B cell (primary cell): ENCODE measurements at regions not wholly inside any gene's neighbourhood (a gene's known extent, or its start where the extent isn't known, plus 50 kb on each side); places are given as distances from the start of the nearest gene placed in this dataset.

Source experiments
- ATAC-seq: fragments of 200-7000 bp; cut with Tn5 transposase; one replicate; pipeline ENCODE4 v1.10.0; 2021; ENCODE audit warnings: low read depth, mild to moderate bottlenecking, moderate number of reproducible peaks, moderate library complexity
- CTCF ChIA-PET: fragments of 350-600 bp; sonication (Branson Sonifier 250); formaldehyde crosslinking; loops from one replicate; lab custom pipeline; 2021; ENCODE audit warnings: antibody characterized with exemption, inconsistent platforms; lab: Charles Lee
- POLR2A ChIA-PET: fragments of 350-600 bp; sonication (Branson Sonifier 250); formaldehyde crosslinking; loops from one replicate; lab custom pipeline; 2021; ENCODE audit warnings: antibody characterized with exemption; lab: Charles Lee
- DNase-seq: peaks from one replicate; pipeline ENCODE4 v3.0.0; 2013
- H2AFZ ChIP-seq: 2 replicates; pipeline ENCODE4 v1.6.1; 2012; ENCODE audit warnings: mild to moderate bottlenecking, low read depth, low read length; ENCODE audit not compliant: insufficient read depth, poor library complexity, severe bottlenecking
- H3K27ac ChIP-seq, 2 donors: 1 replicate in 1 of 2; 2 replicates in 1 of 2; pipeline ENCODE4 v1.5.1; 2012 to 2013; ENCODE audit warnings: low read length in 2 of 2, mild to moderate bottlenecking in 2 of 2, moderate library complexity in 1 of 2
- H3K27me3 ChIP-seq, 4 experiments: fragments of 200-600 bp in 1 of 4; sonication (generic) in 1 of 4; replicated peaks in 1 of 4; 1 replicate in 2 of 4; 2 replicates in 2 of 4; pipeline versions ENCODE4 v1.6.1 to v1.7.0; 2013 to 2016; ENCODE audit warnings: low read length in 3 of 4, mild to moderate bottlenecking in 2 of 4, mixed read lengths in 1 of 4, moderate library complexity in 1 of 4; ENCODE audit not compliant: insufficient read depth in 4 of 4, control insufficient read depth in 3 of 4; ENCODE audit errors: control extremely low read depth in 1 of 4
- H3K36me3 ChIP-seq, 2 experiments: replicated peaks in 1 of 2; 1 replicate in 1 of 2; 2 replicates in 1 of 2; pipeline versions ENCODE4 v1.6.1 to v1.7.1; 2013; ENCODE audit warnings: low read length in 1 of 2; ENCODE audit not compliant: insufficient read depth in 2 of 2, control insufficient read depth in 1 of 2; ENCODE audit errors: control extremely low read depth in 1 of 2, extremely low read depth in 1 of 2
- H3K4me1 ChIP-seq, 2 donors: fragments of 200-600 bp in 1 of 2; sonication (generic) in 1 of 2; 1 replicate in 1 of 2; 2 replicates in 1 of 2; pipeline versions ENCODE4 v1.5.1 to v1.6.1; 2013 to 2017; ENCODE audit warnings: low read length in 2 of 2; ENCODE audit not compliant: control insufficient read depth in 2 of 2, insufficient read depth in 2 of 2
- H3K4me2 ChIP-seq: replicated peaks from 2 replicates; pipeline ENCODE3; 2012; ENCODE audit warnings: mild to moderate bottlenecking, low read depth, low read length; ENCODE audit not compliant: poor library complexity, severe bottlenecking
- H3K4me3 ChIP-seq, 5 experiments: fragments of 200-600 bp in 1 of 5; sonication (generic) in 1 of 5; 1 replicate in 3 of 5; 2 replicates in 2 of 5; pipeline versions ENCODE4 v1.5.1 to v1.7.0; 2011 to 2016; ENCODE audit warnings: low read length in 4 of 5, mild to moderate bottlenecking in 4 of 5, low read depth in 2 of 5, control low read depth in 1 of 5, moderate library complexity in 1 of 5; ENCODE audit not compliant: insufficient read depth in 1 of 5; ENCODE audit errors: control extremely low read depth in 1 of 5, extremely low read depth in 1 of 5
- H3K79me2 ChIP-seq: fragments of 200-600 bp; sonication (generic); one replicate; pipeline ENCODE4 v1.6.0; 2016; ENCODE audit warnings: low read length; ENCODE audit not compliant: control insufficient read depth, insufficient read depth
- H3K9ac ChIP-seq: fragments of 200-600 bp; sonication (generic); 2 replicates; pipeline ENCODE4 v1.6.1; 2017; ENCODE audit warnings: mild to moderate bottlenecking, low read length, moderate library complexity
- H3K9me3 ChIP-seq, 3 donors: one replicate each; pipeline versions ENCODE4 v1.6.1 to v1.7.1; 2013; ENCODE audit warnings: low read length in 2 of 3; ENCODE audit not compliant: control insufficient read depth in 2 of 3, insufficient read depth in 1 of 3; ENCODE audit errors: control extremely low read depth in 1 of 3
- H4K20me1 ChIP-seq: 2 replicates; pipeline ENCODE4 v1.6.0; 2012; ENCODE audit warnings: mild to moderate bottlenecking, low read length; ENCODE audit not compliant: insufficient read depth, control insufficient read depth, poor library complexity, severe bottlenecking
- H3K27ac Mint-ChIP-seq: one replicate; pipeline ENCODE4 v1.8.0; 2021; ENCODE audit warnings: mixed read lengths
- H3K27me3 Mint-ChIP-seq: one replicate; pipeline ENCODE4 v1.8.0; 2021; ENCODE audit warnings: mixed read lengths
- H3K4me1 Mint-ChIP-seq: one replicate; pipeline ENCODE4 v1.8.0; 2021; ENCODE audit warnings: mixed read lengths
- H3K4me3 Mint-ChIP-seq: one replicate; pipeline ENCODE4 v1.8.0; 2021; ENCODE audit warnings: mixed read lengths
- H3K9me3 Mint-ChIP-seq: one replicate; pipeline ENCODE4 v1.8.0; 2022; ENCODE audit warnings: mixed read lengths; ENCODE audit not compliant: insufficient read depth
- EZH2 ChIP-seq: IDR thresholded peaks from 2 replicates; pipeline ENCODE4 v1.6.1; 2012; ENCODE audit warnings: borderline replicate concordance, low read depth, mild to moderate bottlenecking, moderate library complexity, low read length; ENCODE audit not compliant: insufficient read depth, poor library complexity, severe bottlenecking
- WGBS: methylation state at CpG from one replicate; pipeline ENCODE4 v1.1.5; 2013; ENCODE audit warnings: missing lambda C conversion rate; ENCODE audit not compliant: insufficient coverage; 5-methylcytosine and 5-hydroxymethylcytosine counted together
- intact Hi-C: fragments of 100-400 bp; cut with micrococcal nuclease; formaldehyde crosslinking; loops from one replicate; pipeline ENCODE4 v1.10.0; 2022
- TF ChIP-seq, protein P1 (sequence below): fragments of 200-600 bp; IDR thresholded peaks from one replicate; pipeline ENCODE4 v1.8.0; 2022; ENCODE audit warnings: antibody characterized with exemption, mild to moderate bottlenecking

DNA sequence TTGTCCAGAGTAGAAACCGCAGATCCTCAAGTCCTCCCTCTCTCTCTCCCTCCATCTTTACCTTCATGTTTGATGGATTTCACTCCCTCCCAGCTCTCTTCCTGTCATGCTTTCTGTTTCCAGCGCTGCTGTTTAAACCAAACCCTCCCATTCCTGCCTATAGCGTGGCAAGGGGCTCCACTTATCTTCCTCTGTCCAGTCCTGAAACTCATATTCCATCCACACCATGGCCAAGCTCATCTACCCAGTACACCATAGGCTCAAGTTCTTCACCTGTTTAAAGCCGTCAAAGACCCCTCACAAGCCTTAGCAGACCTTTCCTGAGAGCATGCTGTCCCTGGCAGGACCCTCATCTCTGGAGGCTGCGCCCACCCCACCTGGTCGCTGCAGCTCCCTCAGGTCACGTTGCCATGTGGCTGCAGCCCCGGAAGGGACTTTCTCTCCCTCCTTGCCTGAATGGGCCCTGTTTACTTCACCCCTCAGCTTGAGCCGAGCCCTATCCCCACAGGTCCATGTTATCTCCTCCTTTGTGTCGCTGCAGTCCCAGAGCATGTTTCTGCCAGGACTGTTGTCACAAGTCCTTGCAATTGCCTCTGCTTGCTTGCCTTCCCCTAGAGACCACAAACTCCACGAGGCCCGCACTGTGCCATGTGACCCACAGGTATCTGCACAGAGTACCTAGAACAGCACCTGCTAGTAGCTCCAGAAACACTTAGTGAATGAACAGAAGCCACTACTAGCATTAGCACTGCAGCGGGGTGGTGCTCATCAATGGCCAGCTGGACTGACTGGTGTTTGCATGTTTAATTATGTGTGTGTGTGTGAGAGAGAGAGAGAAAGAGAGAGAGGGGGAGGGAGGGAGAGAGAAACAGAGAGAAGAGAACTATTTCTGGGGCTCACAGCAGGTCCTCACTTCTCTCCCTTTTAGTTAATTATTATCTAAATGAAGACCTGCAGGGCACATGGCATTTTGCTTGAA, 149.4 kb upstream of the SNX19 start:
- Histone ChIP-seq H3K9ac (no peak overlapping the region), H3K4me1 (no peaks in the 10 kb centered on the region), H3K36me3 (no peaks in the 10 kb centered on the region), H2AFZ (no peak overlapping the region), H3K79me2 (no peaks in the 10 kb centered on the region), H3K9me3 (peaks cover 0 to 4% (median 0%) of the 10 kb centered on the region in 3 donors), H3K4me2 (no peak overlapping the region), H4K20me1 (no peaks in the 10 kb centered on the region), H3K27me3 (peaks cover 0 to 3% (median 0%) of the 10 kb centered on the region in 4 experiments), H3K4me3 (no peak overlapping the region), H3K27ac (no peak overlapping the region)
- Mint-ChIP-seq H3K27me3 (peaks cover 14% of the 10 kb centered on the region), H3K27ac (no peak overlapping the region), H3K4me1 (no peaks in the 10 kb centered on the region), H3K4me3 (no peak overlapping the region), H3K9me3 (no peaks in the 10 kb centered on the region)
- ChIA-PET CTCF (interaction anchor here (1.6 kb wide), 1 partner anchor 1876 kb away, joined by 5 read pairs; no protein-coding TSS in a partner anchor), POLR2A (no interaction called here)
- DNase-seq = no peak
- intact Hi-C loops = no loop called here
- ATAC-seq = no peak
- WGBS = 67% methylated on average over 12 of the region's 13 CpGs
- TF ChIP-seq, protein P1, sequence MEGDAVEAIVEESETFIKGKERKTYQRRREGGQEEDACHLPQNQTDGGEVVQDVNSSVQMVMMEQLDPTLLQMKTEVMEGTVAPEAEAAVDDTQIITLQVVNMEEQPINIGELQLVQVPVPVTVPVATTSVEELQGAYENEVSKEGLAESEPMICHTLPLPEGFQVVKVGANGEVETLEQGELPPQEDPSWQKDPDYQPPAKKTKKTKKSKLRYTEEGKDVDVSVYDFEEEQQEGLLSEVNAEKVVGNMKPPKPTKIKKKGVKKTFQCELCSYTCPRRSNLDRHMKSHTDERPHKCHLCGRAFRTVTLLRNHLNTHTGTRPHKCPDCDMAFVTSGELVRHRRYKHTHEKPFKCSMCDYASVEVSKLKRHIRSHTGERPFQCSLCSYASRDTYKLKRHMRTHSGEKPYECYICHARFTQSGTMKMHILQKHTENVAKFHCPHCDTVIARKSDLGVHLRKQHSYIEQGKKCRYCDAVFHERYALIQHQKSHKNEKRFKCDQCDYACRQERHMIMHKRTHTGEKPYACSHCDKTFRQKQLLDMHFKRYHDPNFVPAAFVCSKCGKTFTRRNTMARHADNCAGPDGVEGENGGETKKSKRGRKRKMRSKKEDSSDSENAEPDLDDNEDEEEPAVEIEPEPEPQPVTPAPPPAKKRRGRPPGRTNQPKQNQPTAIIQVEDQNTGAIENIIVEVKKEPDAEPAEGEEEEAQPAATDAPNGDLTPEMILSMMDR = no peak
- TF ChIP-seq EZH2 = no peak

- H3K27ac Mint-ChIP-seq = no peak overlapping the region
- no peak for TF ChIP-seq EZH2
- TF ChIP-seq, protein P1 = no peak
- no peak overlapping the region for H3K4me3 ChIP-seq
- ChIA-PET CTCF (no interaction called here), POLR2A (no interaction called here)
- no peaks in the 10 kb centered on the region for H3K79me2 ChIP-seq
- DNase-seq = no peak
- no peak overlapping the region for H3K9ac ChIP-seq
- no peaks in the 10 kb centered on the region for H3K4me1 ChIP-seq
- 87% methylated on average over 4 of the region's 7 CpGs for WGBS
- peaks cover 14% of the 10 kb centered on the region for H3K27me3 Mint-ChIP-seq
- ATAC-seq = no peak
- intact Hi-C loops = no loop called here
- no peaks in the 10 kb centered on the region for H3K9me3 Mint-ChIP-seq
- no peak overlapping the region for H3K27ac ChIP-seq
- H2AFZ ChIP-seq = no peak overlapping the region
- no peak overlapping the region for H3K4me2 ChIP-seq
- H3K9me3 ChIP-seq = peaks cover 0 to 4% (median 0%) of the 10 kb centered on the region in 3 donors
- H3K27me3 ChIP-seq = peaks cover 0 to 3% (median 0%) of the 10 kb centered on the region in 4 experiments
- H3K4me3 Mint-ChIP-seq = no peak overlapping the region
- no peaks in the 10 kb centered on the region for H3K36me3 ChIP-seq
- H4K20me1 ChIP-seq = no peaks in the 10 kb centered on the region
- H3K4me1 Mint-ChIP-seq = no peaks in the 10 kb centered on the region
Measured at GRCh38 chr11:131066551-131066950, 150.3 kb upstream of the SNX19 start.
